H1 (cell line): ENCODE measurements at regions not wholly inside any gene's neighbourhood (a gene's known extent, or its start where the extent isn't known, plus 50 kb on each side); places are given as distances from the start of the nearest gene placed in this dataset.

Source experiments
- CTCF ChIA-PET: fragments of 300-600 bp; sonication (Branson Sonifier 250); formaldehyde crosslinking; loops from one replicate; lab custom pipeline; 2021; ENCODE audit not compliant: partially characterized antibody; lab: Charles Lee
- POLR2A ChIA-PET: fragments of 300-600 bp; sonication (Branson Sonifier 250); formaldehyde crosslinking; loops from one replicate; lab custom pipeline; 2021; ENCODE audit warnings: inconsistent platforms; ENCODE audit not compliant: partially characterized antibody; lab: Charles Lee
- DNase-seq, 2 experiments: peaks; one replicate each; pipeline versions ENCODE4 v3.0.0 to v3.0.0-alpha.2; 2010 to 2022; ENCODE audit warnings: low spot score in 2 of 2, low read depth in 1 of 2, mixed read lengths in 1 of 2
- FAIRE-seq: peaks from 2 replicates; lab custom pipeline; 2011; peaks lifted over from hg19 to GRCh38; lab: Jason Lieb, UNC
- H2AFZ ChIP-seq: 2 replicates; pipeline ENCODE4 v1.8.1; 2012; ENCODE audit warnings: low read length, inconsistent platforms
- H2AK5ac ChIP-seq: 2 replicates; pipeline ENCODE4 v1.6.1; 2013; ENCODE audit warnings: low read depth, low read length
- H2BK120ac ChIP-seq: replicated peaks from 2 replicates; pipeline ENCODE3; 2013; ENCODE audit warnings: low read depth, low read length, inconsistent platforms
- H2BK12ac ChIP-seq: 2 replicates; pipeline ENCODE4 v1.6.1; 2013; ENCODE audit warnings: low read depth, low read length
- H2BK15ac ChIP-seq: 2 replicates; pipeline ENCODE4 v1.6.1; 2013; ENCODE audit warnings: low read length
- H2BK20ac ChIP-seq: 2 replicates; pipeline ENCODE4 v1.6.1; 2013; ENCODE audit warnings: low read length
- H2BK5ac ChIP-seq: 2 replicates; pipeline ENCODE4 v1.6.1; 2013; ENCODE audit warnings: low read depth, low read length
- H3K14ac ChIP-seq: 2 replicates; pipeline ENCODE4 v1.6.1; 2013; ENCODE audit warnings: inconsistent platforms; ENCODE audit not compliant: insufficient read length
- H3K18ac ChIP-seq: 2 replicates; pipeline ENCODE4 v1.6.1; 2013; ENCODE audit warnings: low read length; ENCODE audit errors: extremely low read depth
- H3K23ac ChIP-seq: 2 replicates; pipeline ENCODE4 v1.6.1; 2013; ENCODE audit warnings: inconsistent platforms; ENCODE audit not compliant: insufficient read length
- H3K23me2 ChIP-seq: 2 replicates; pipeline ENCODE4 v1.6.1; 2013; ENCODE audit warnings: low read depth, low read length
- H3K27ac ChIP-seq: 2 replicates; pipeline ENCODE4 v1.6.1; 2011; ENCODE audit warnings: low read depth, low read length, inconsistent platforms
- H3K27me3 ChIP-seq, 4 experiments: replicated peaks in 1 of 4; 1 replicate in 1 of 4; 2 replicates in 3 of 4; pipeline versions ENCODE4 v1.6.1 to v1.8.1; 2011 to 2013; ENCODE audit warnings: low read length in 3 of 4, mild to moderate bottlenecking in 3 of 4, inconsistent platforms in 2 of 4, mixed read lengths in 2 of 4, moderate library complexity in 1 of 4; ENCODE audit not compliant: control insufficient read depth in 3 of 4, insufficient read depth in 3 of 4; ENCODE audit errors: extremely low read depth in 1 of 4
- H3K36me3 ChIP-seq, 4 experiments: 2 replicates each; pipeline versions ENCODE4 v1.6.1 to v1.8.1; 2011 to 2013; ENCODE audit warnings: mild to moderate bottlenecking in 4 of 4, low read length in 3 of 4, moderate library complexity in 2 of 4, control low read depth in 1 of 4, inconsistent platforms in 1 of 4; ENCODE audit not compliant: insufficient read depth in 4 of 4, control insufficient read depth in 2 of 4
- H3K4ac ChIP-seq: replicated peaks from 2 replicates; pipeline ENCODE3; 2013; ENCODE audit warnings: low read length, low read depth, mixed read lengths, inconsistent platforms; ENCODE audit not compliant: insufficient read length
- H3K4me1 ChIP-seq, 4 experiments: replicated peaks in 1 of 4; 1 replicate in 1 of 4; 2 replicates in 3 of 4; pipeline versions ENCODE4 v1.6.1 to v1.8.1; 2011 to 2013; ENCODE audit warnings: low read length in 3 of 4, inconsistent platforms in 2 of 4, mixed read lengths in 1 of 4; ENCODE audit not compliant: insufficient read depth in 4 of 4, control insufficient read depth in 3 of 4
- H3K4me2 ChIP-seq, 2 experiments: 2 replicates each; pipeline versions ENCODE4 v1.6.1 to v1.8.1; 2011 to 2013; ENCODE audit warnings: low read depth in 2 of 2, low read length in 2 of 2, control low read depth in 1 of 2, inconsistent platforms in 1 of 2, mild to moderate bottlenecking in 1 of 2; ENCODE audit not compliant: insufficient read depth in 1 of 2
- H3K4me3 ChIP-seq, 4 experiments: fragments of 200-600, 300-600 bp in 1 of 4; sonication (generic), shearing (Covaris generic), sonication (Bioruptor Twin) in 1 of 4; 2 replicates each; pipeline versions ENCODE4 v1.5.1 to v1.8.1; 2011 to 2016; ENCODE audit warnings: low read length in 4 of 4, low read depth in 3 of 4, control low read depth in 2 of 4, inconsistent platforms in 2 of 4, mild to moderate bottlenecking in 2 of 4, mixed read lengths in 1 of 4, moderate library complexity in 1 of 4; ENCODE audit not compliant: insufficient read depth in 2 of 4; ENCODE audit errors: extremely low read depth in 1 of 4
- H3K56ac ChIP-seq: replicated peaks from 2 replicates; pipeline ENCODE3; 2013; ENCODE audit warnings: low read depth, mild to moderate bottlenecking, mixed read lengths, low read length, inconsistent platforms; ENCODE audit not compliant: insufficient read length
- H3K79me1 ChIP-seq: 2 replicates; pipeline ENCODE4 v1.6.1; 2013; ENCODE audit warnings: low read depth, low read length, control low read depth
- H3K79me2 ChIP-seq, 2 experiments: 2 replicates each; pipeline versions ENCODE4 v1.6.1 to v1.8.1; 2012 to 2013; ENCODE audit warnings: low read length in 2 of 2, mild to moderate bottlenecking in 2 of 2, inconsistent platforms in 1 of 2; ENCODE audit not compliant: insufficient read depth in 2 of 2, control insufficient read depth in 1 of 2
- H3K9ac ChIP-seq, 4 experiments: replicated peaks in 1 of 4; 1 replicate in 1 of 4; 2 replicates in 3 of 4; pipeline versions ENCODE4 v1.6.1 to v1.8.1; 2011 to 2013; ENCODE audit warnings: low read depth in 3 of 4, low read length in 3 of 4, control low read depth in 2 of 4, mild to moderate bottlenecking in 2 of 4, moderate library complexity in 2 of 4, inconsistent platforms in 1 of 4; ENCODE audit errors: extremely low read depth in 1 of 4
- H3K9me3 ChIP-seq, 2 experiments: 2 replicates each; pipeline versions ENCODE4 v1.6.1 to v1.8.1; 2012 to 2013; ENCODE audit warnings: mild to moderate bottlenecking in 2 of 2, moderate library complexity in 2 of 2, control low read depth in 1 of 2, inconsistent platforms in 1 of 2, low read depth in 1 of 2, low read length in 1 of 2, mixed read lengths in 1 of 2; ENCODE audit not compliant: insufficient read depth in 2 of 2
- H4K20me1 ChIP-seq, 2 experiments: replicated peaks in 1 of 2; 2 replicates each; pipeline versions ENCODE3 to v1.8.1; 2011 to 2013; ENCODE audit warnings: inconsistent platforms in 2 of 2, low read length in 2 of 2, mild to moderate bottlenecking in 1 of 2; ENCODE audit not compliant: insufficient read depth in 2 of 2, control insufficient read depth in 1 of 2
- H4K5ac ChIP-seq: 2 replicates; pipeline ENCODE4 v1.6.1; 2013; ENCODE audit warnings: low read length, low read depth, mixed read lengths, inconsistent platforms; ENCODE audit not compliant: insufficient read length
- H4K8ac ChIP-seq: 2 replicates; pipeline ENCODE4 v1.8.0; 2013; ENCODE audit warnings: mild to moderate bottlenecking, moderate library complexity, low read length, inconsistent platforms; ENCODE audit not compliant: insufficient read depth; ENCODE audit errors: extremely low read depth
- H4K91ac ChIP-seq: replicated peaks from 2 replicates; pipeline ENCODE3; 2013; ENCODE audit warnings: low read length, mixed read lengths, inconsistent platforms; ENCODE audit not compliant: insufficient read length
- ASH2L ChIP-seq: fragments of 200-600, 300-600 bp; sonication (generic); IDR thresholded peaks from one replicate; pipeline ENCODE4 v1.7.1; 2017; ENCODE audit warnings: low read length
- EZH2 ChIP-seq: fragments of 200-600 bp; sonication (generic); IDR thresholded peaks from 2 replicates; pipeline ENCODE4 v1.7.1; 2012; ENCODE audit warnings: low read depth, mild to moderate bottlenecking, moderate library complexity, low read length, inconsistent platforms; ENCODE audit not compliant: severe bottlenecking
- HDAC6 ChIP-seq: IDR thresholded peaks from one replicate; pipeline ENCODE4 v1.7.1; 2012; ENCODE audit warnings: low read depth, mild to moderate bottlenecking, inconsistent platforms, low read length, moderate library complexity
- KDM5A ChIP-seq: fragments of 200-600 bp; IDR thresholded peaks from 2 replicates; pipeline ENCODE4 v1.7.1; 2012; ENCODE audit warnings: mild to moderate bottlenecking, low read length, inconsistent platforms, mixed read lengths
- MAX ChIP-seq: IDR thresholded peaks from 2 replicates; pipeline ENCODE4 v1.6.1; 2012; ENCODE audit warnings: inconsistent platforms
- POLR2A ChIP-seq, 2 experiments: IDR thresholded peaks; 1 replicate in 1 of 2; 2 replicates in 1 of 2; pipeline ENCODE4 v1.6.1; 2011; ENCODE audit warnings: low read depth in 2 of 2, low read length in 2 of 2, mild to moderate bottlenecking in 2 of 2; ENCODE audit errors: control extremely low read depth in 1 of 2
- POU5F1 ChIP-seq: IDR thresholded peaks from 2 replicates; pipeline ENCODE4 v1.6.1; 2011; ENCODE audit warnings: low read depth, mild to moderate bottlenecking, low read length, moderate library complexity
- RFX5 ChIP-seq: IDR thresholded peaks from 2 replicates; pipeline ENCODE4 v1.6.1; 2011; ENCODE audit warnings: low read depth, low read length, improper control_type of control experiment, borderline replicate concordance
- RXRA ChIP-seq: IDR thresholded peaks from 2 replicates; pipeline ENCODE4 v1.6.1; 2011; ENCODE audit warnings: low read depth, mild to moderate bottlenecking, low read length, moderate library complexity; ENCODE audit not compliant: insufficient read depth
- SAP30 ChIP-seq: fragments of 300-600 bp; sonication (generic); IDR thresholded peaks from 2 replicates; pipeline ENCODE4 v1.7.1; 2012; ENCODE audit warnings: low read length, moderate library complexity, mild to moderate bottlenecking, inconsistent platforms; ENCODE audit not compliant: insufficient read depth, insufficient replicate concordance
- SP2 ChIP-seq: IDR thresholded peaks from 2 replicates; pipeline ENCODE4 v1.6.1; 2012; ENCODE audit warnings: mild to moderate bottlenecking, low read length, inconsistent platforms
- SP4 ChIP-seq: IDR thresholded peaks from 2 replicates; pipeline ENCODE4 v1.6.1; 2012; ENCODE audit warnings: low read length, inconsistent platforms
- SUZ12 ChIP-seq: fragments of 200-600 bp; sonication (generic); IDR thresholded peaks from 2 replicates; pipeline ENCODE4 v1.6.1; 2012; ENCODE audit warnings: mild to moderate bottlenecking, inconsistent platforms, low read length, moderate library complexity, mixed read lengths
- TAF1 ChIP-seq: IDR thresholded peaks from 2 replicates; pipeline ENCODE4 v1.6.1; 2011; ENCODE audit warnings: mild to moderate bottlenecking, low read depth, low read length
- TAF7 ChIP-seq: optimal IDR thresholded peaks from 2 replicates; pipeline ENCODE3; 2011; ENCODE audit warnings: low read depth, mild to moderate bottlenecking, inconsistent platforms, low read length, moderate library complexity, borderline replicate concordance
- YY1 ChIP-seq: IDR thresholded peaks from 2 replicates; pipeline ENCODE4 v1.6.1; 2011; ENCODE audit warnings: low read depth, mild to moderate bottlenecking, low read length
- WGBS, 2 experiments: shearing (Covaris generic) in 1 of 2; methylation state at CpG; one replicate each; pipeline versions ENCODE4 v1.1.6 to v1.1.7; 2013 to 2015; ENCODE audit warnings: low lambda C conversion rate in 2 of 2, mixed read lengths in 2 of 2, inconsistent platforms in 1 of 2, low coverage in 1 of 2, missing lambda C conversion rate in 1 of 2; ENCODE audit not compliant: insufficient replicate concordance in 2 of 2, insufficient coverage in 1 of 2, insufficient read length in 1 of 2; ENCODE audit errors: extremely low coverage in 1 of 2, missing lambda C conversion rate in 1 of 2; 5-methylcytosine and 5-hydroxymethylcytosine counted together

GRCh38 chr5:142520885-142521284 is 165.0 kb downstream of the FGF1 start:
- FAIRE-seq (peak; percentile 63), DNase-seq (no peak)
- H3K56ac ChIP-seq: no peak overlapping the region
- H4K8ac ChIP-seq: no peak overlapping the region
- no peaks in the 10 kb centered on the region for H3K79me1 ChIP-seq
- H4K91ac ChIP-seq: no peak overlapping the region
- no peak overlapping the region for H3K14ac ChIP-seq
- H3K23me2 ChIP-seq: no peaks in the 10 kb centered on the region
- no peaks in the 10 kb centered on the region for H3K36me3 ChIP-seq
- 80% methylated on average over 2 of the region's 2 CpGs; no CpG with 5 or more reads in 1 of the 2 experiments for WGBS, 2 experiments
- no peak overlapping the region for H3K27ac ChIP-seq
- H4K5ac ChIP-seq: no peak overlapping the region
- no peak overlapping the region for H3K4ac ChIP-seq
- H3K4me1 ChIP-seq: peaks cover 0 to 7% (median 3%) of the 10 kb centered on the region in 4 experiments; a peak in 2 of 7 replicates
- no peak overlapping the region for H2BK15ac ChIP-seq
- H3K9me3 ChIP-seq: peaks cover 7 to 8% of the 10 kb centered on the region in 2 experiments; a peak in 2 of 4 replicates
- no peaks in the 10 kb centered on the region for H3K27me3 ChIP-seq
- ChIA-PET POLR2A (no interaction called here), CTCF (interaction anchor here (0.7 kb wide), 1 partner anchor 39 kb away, joined by 3 read pairs; no protein-coding TSS in a partner anchor)
- H3K79me2 ChIP-seq: no peaks in the 10 kb centered on the region
- no peaks in the 10 kb centered on the region for H4K20me1 ChIP-seq
- H3K18ac ChIP-seq: no peak overlapping the region
- no peak overlapping the region for H2AK5ac ChIP-seq
- no peak overlapping the region for H2BK12ac ChIP-seq
- H2BK5ac ChIP-seq: no peak overlapping the region
- H3K23ac ChIP-seq: no peak overlapping the region
- H2BK120ac ChIP-seq: no peak overlapping the region
- H3K4me2 ChIP-seq: no peak overlapping the region
- no peak overlapping the region for H3K9ac ChIP-seq
- H3K4me3 ChIP-seq: no peak overlapping the region
- H2BK20ac ChIP-seq: no peak overlapping the region
- peak overlapping the region; percentile 7; the same call in 1 of the 2 replicates for H2AFZ ChIP-seq
- no peak for TF ChIP-seq SAP30
- TF ChIP-seq SUZ12: no peak
- no peak for TF ChIP-seq KDM5A
- TF ChIP-seq TAF7: no peak
- TF ChIP-seq MAX: no peak
- TF ChIP-seq RFX5: no peak
- TF ChIP-seq YY1: no peak
- TF ChIP-seq ASH2L: no peak
- TF ChIP-seq POLR2A (IDR thresholded peaks at IDR 0.05; ENCODE audit: control extremely low read depth in 1 of 2, low read depth in 2 of 2, low read length in 2 of 2): no peak
- TF ChIP-seq EZH2: no peak
- no peak for TF ChIP-seq SP4
- TF ChIP-seq RXRA: no peak
- TF ChIP-seq TAF1: no peak
- TF ChIP-seq POU5F1: no peak
- no peak for TF ChIP-seq HDAC6
- no peak for TF ChIP-seq SP2
